SK-N-MC (cell line): ENCODE measurements at regions not wholly inside any gene's neighbourhood (a gene's known extent, or its start where the extent isn't known, plus 50 kb on each side); places are given as distances from the start of the nearest gene placed in this dataset.

Experiments
- EZH2 ChIP-seq: fragments of 200-600 bp; sonication (generic); IDR thresholded peaks from one replicate; pipeline ENCODE4 v1.6.1; 2017; ENCODE audit warnings: antibody characterized with exemption
- POLR2AphosphoS5 ChIP-seq: IDR thresholded peaks from 2 replicates; pipeline ENCODE4 v1.6.1; 2012; ENCODE audit warnings: mild to moderate bottlenecking, low read depth, low read length, borderline replicate concordance

- TF ChIP-seq POLR2AphosphoS5 (no peak), EZH2 (no peak)
These were observed 89.3 kb upstream of the ST8SIA4 start for GRCh38 chr5:100992354-100992753.
